Esophagus (tissue), 2 donors: ENCODE measurements at regions not wholly inside any gene's neighbourhood (a gene's known extent, or its start where the extent isn't known, plus 50 kb on each side); places are given as distances from the start of the nearest gene placed in this dataset.

Experiments used
- H3K27ac ChIP-seq, 2 donors: one replicate each; pipeline ENCODE4 v1.5.1; 2013; ENCODE audit warnings: low read depth in 2 of 2, mild to moderate bottlenecking in 2 of 2, inconsistent platforms in 1 of 2, low read length in 1 of 2, moderate library complexity in 1 of 2
- H3K27me3 ChIP-seq, 2 donors: one replicate each; pipeline ENCODE4 v1.6.1; 2013; ENCODE audit warnings: low read length in 2 of 2, control low read depth in 1 of 2, mild to moderate bottlenecking in 1 of 2; ENCODE audit not compliant: insufficient read depth in 2 of 2, control insufficient read depth in 1 of 2
- H3K36me3 ChIP-seq, 2 donors: one replicate each; pipeline ENCODE4 v1.6.1; 2013; ENCODE audit warnings: low read length in 1 of 2; ENCODE audit not compliant: control insufficient read depth in 2 of 2, insufficient read depth in 2 of 2
- H3K4me1 ChIP-seq, 2 donors: one replicate each; pipeline ENCODE4 v1.6.1; 2013; ENCODE audit warnings: low read length in 1 of 2; ENCODE audit not compliant: control insufficient read depth in 2 of 2, insufficient read depth in 2 of 2
- H3K4me3 ChIP-seq, 2 donors: one replicate each; pipeline ENCODE4 v1.5.1; 2013; ENCODE audit warnings: low read length in 2 of 2, mild to moderate bottlenecking in 2 of 2, low read depth in 1 of 2, moderate library complexity in 1 of 2
- H3K9me3 ChIP-seq, 2 donors: one replicate each; pipeline ENCODE4 v1.6.1; 2013; ENCODE audit warnings: mild to moderate bottlenecking in 2 of 2, low read depth in 1 of 2, low read length in 1 of 2, moderate library complexity in 1 of 2; ENCODE audit not compliant: control insufficient read depth in 2 of 2, insufficient read depth in 1 of 2
- WGBS, 2 donors: extraction: QIAGEN DNeasy Blood & Tissue Kit; methylation state at CpG; one replicate each; pipeline ENCODE4 v1.1.7; 2013; 5-methylcytosine and 5-hydroxymethylcytosine counted together
- donor health status: healthy with polysubstance abuse.
- donor health status: Bipolar disorder and iron deficiency.

DNA sequence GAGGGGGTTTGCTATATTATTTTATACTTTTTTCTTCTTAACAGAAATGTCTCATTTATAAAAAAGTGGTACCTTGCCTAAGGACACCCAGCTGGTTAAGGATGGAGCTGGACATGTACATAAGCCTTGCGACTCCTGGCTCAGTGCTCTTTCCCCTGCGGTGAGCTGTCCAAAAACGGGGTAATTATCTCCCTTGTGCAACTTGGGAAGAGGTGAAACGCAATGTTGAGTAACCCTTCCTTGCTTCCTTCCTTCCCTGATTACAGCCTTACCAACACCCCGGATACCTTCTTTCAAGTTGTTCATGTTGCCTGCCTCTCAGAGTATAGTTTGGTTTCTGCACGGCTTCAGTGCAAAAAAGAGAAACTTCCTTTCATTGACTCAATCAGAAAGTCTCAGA lies 94.1 kb upstream of the XYLT1 start:
- Histone ChIP-seq H3K36me3 (no peaks in the 10 kb centered on the region), H3K4me3 (no peak overlapping the region), H3K27ac (peak overlapping the region in 1 of 2 donors; percentile 65), H3K4me1 (peaks cover 0 to 6% of the 10 kb centered on the region in 2 donors), H3K27me3 (no peaks in the 10 kb centered on the region), H3K9me3 (no peaks in the 10 kb centered on the region)
- 48 to 65% methylated on average over 6 of the region's 6 CpGs for WGBS, 2 donors

DNA sequence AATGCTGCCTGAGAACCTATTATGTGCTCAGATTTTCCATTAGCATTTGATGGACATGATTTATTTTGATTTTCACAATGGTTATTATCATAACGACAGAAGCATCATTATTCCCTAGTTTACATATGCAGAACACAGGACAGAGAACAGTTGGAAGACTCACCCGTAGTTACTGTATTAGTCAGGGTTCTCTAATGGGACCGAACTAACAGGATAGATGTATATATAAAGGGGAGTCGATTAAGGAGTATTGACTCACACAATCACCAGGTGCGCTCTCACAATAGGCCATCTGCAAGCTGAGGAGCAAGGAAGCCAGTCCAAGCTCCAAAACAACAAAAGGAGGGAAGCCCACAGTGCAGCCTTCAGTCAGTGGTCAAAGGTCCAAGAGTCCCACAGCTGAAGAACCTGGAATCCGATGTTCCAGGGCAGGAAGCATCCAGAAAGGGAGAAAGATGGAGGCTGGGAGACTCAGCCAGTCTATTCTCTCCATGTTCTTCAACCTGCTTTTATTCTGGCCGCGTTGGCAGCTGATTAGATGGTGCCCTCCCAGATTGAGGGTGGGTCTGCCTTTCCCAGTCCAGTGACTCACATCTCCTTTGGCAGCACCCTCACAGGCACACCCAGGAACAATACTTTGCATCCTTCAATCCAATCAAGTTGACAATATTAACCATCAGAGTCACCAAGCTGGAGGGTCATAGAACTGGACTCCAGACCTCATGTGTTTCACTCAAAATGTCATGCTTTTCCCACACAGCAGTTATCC lies 92.7 kb upstream of the XYLT1 start:
- no peaks in the 10 kb centered on the region for H3K9me3 ChIP-seq
- H3K4me3 ChIP-seq, result no peak overlapping the region
- no peaks in the 10 kb centered on the region for H3K27me3 ChIP-seq
- H3K4me1 ChIP-seq, result peaks cover 0 to 4% of the 10 kb centered on the region in 2 donors
- H3K27ac ChIP-seq, result peak overlapping the region; percentile 59 to 85
- H3K36me3 ChIP-seq, result no peaks in the 10 kb centered on the region
- 50 to 53% methylated on average over 8 of the region's 8 CpGs for WGBS, 2 donors

DNA sequence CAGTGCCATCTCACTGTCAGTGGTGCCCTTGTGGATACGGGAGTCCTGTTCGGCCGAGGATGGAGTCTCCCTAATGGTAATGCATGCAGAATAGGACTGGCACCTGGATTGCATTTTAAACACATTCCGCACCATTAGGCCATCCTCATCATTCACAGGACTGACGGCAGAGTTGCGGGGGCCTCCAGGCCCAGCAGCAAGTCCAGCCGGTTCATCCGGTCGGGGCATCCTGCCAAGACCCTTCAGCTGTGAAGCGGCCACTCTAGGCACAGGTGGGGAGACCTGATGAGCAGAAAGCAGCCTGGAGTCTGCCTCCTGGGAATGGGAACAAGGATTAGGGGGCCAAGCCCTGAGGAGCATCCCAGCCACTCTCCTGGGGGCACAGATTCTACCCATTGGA lies 90.3 kb upstream of the XYLT1 start:
- Histone ChIP-seq H3K27me3 (no peaks in the 10 kb centered on the region), H3K27ac (no peak overlapping the region), H3K4me3 (no peak overlapping the region), H3K4me1 (peaks cover 0 to 2% of the 10 kb centered on the region in 2 donors), H3K9me3 (no peaks in the 10 kb centered on the region), H3K36me3 (no peaks in the 10 kb centered on the region)
- WGBS, 2 donors, result 64 to 71% methylated on average over 10 of the region's 10 CpGs

- Histone ChIP-seq H3K27ac (no peak overlapping the region), H3K27me3 (no peaks in the 10 kb centered on the region), H3K4me1 (peaks cover 0 to 2% of the 10 kb centered on the region in 2 donors), H3K9me3 (no peaks in the 10 kb centered on the region), H3K36me3 (no peaks in the 10 kb centered on the region), H3K4me3 (no peak overlapping the region)
- WGBS, 2 donors, result 64 to 72% methylated on average over 3 of the region's 3 CpGs
These were observed 89.8 kb upstream of the XYLT1 start for GRCh38 chr16:17560548-17560947.

GRCh38 chr16:17559394-17559793 lies 88.6 kb upstream of the XYLT1 start:
- Histone ChIP-seq H3K27ac (no peak overlapping the region), H3K4me3 (no peak overlapping the region), H3K9me3 (no peaks in the 10 kb centered on the region), H3K27me3 (no peaks in the 10 kb centered on the region), H3K4me1 (no peaks in the 10 kb centered on the region), H3K36me3 (no peaks in the 10 kb centered on the region)
- WGBS, 2 donors, result 69 to 78% methylated on average over 6 of the region's 6 CpGs

DNA sequence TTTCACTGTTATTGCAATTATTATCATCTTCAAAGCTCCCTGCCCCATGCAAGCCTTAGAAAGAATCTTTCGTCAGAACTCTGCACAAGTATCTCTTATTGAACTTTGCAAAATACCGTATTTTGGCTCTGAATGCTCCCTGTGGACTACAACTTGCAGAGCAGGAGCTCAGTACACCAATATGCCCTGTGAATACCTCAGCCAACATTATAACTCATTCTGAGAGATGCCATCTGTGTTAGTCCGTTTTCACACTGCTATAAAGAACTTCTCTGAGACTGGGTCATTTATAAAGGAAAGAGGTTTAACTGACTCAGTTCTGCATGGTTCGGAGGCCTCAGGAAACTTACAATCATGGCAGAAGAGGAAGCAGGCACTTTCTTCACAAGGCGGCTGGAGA lies 87.2 kb upstream of the XYLT1 start:
- Histone ChIP-seq H3K27ac (no peak overlapping the region), H3K27me3 (no peaks in the 10 kb centered on the region), H3K4me3 (no peak overlapping the region), H3K36me3 (no peaks in the 10 kb centered on the region), H3K9me3 (no peaks in the 10 kb centered on the region), H3K4me1 (no peaks in the 10 kb centered on the region)
- WGBS, 2 donors, result 64 to 67% methylated on average over 5 of the region's 5 CpGs

GRCh38 chr16:17557480-17557879 lies 86.7 kb upstream of the XYLT1 start:
- no peaks in the 10 kb centered on the region for H3K27me3 ChIP-seq
- WGBS, 2 donors, result 87 to 88% methylated on average over 10 of the region's 10 CpGs
- no peak overlapping the region for H3K27ac ChIP-seq
- H3K9me3 ChIP-seq, result no peaks in the 10 kb centered on the region
- H3K4me3 ChIP-seq, result no peak overlapping the region
- H3K36me3 ChIP-seq, result no peaks in the 10 kb centered on the region
- H3K4me1 ChIP-seq, result no peaks in the 10 kb centered on the region

DNA sequence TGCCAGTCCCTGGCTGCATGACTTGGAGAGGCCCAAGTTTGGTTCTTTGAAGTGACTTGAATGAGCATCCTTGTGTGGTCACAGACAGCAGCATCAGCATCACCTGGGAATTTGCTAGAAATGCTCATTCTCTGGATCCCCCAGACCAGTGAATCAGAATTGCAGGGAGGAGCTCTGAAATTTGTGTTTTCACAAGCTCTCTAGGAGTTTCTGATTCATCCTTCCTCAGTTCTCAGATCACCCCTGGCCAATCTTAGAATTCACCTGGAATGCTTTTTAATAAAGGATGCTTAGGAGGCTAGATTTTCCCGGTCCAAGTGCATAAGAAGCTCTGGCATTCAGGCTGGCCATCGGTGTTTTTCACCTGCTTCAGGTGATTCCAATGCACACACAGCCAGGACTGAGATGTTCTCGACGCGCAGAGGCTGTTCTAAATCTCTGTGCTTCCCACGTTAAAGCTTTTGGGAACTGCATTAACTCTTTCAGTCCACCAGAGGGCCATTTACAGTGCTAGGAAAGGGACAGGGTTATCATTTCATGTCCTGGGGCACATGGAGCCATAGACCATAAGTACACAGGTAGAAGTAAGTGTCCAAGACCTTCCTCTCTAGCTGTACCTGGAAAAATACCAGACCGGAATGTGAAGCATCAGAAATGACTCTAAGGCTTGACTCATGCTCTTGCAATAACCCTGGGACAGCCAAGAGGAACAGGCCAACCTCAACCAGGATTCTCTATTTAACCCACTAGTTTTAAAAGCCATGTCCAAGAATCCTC lies 85.7 kb upstream of the XYLT1 start:
- no peak overlapping the region for H3K27ac ChIP-seq
- WGBS, 2 donors, result 17 to 18% methylated on average over 7 of the region's 7 CpGs
- H3K9me3 ChIP-seq, result no peaks in the 10 kb centered on the region
- H3K27me3 ChIP-seq, result no peaks in the 10 kb centered on the region
- H3K4me1 ChIP-seq, result no peaks in the 10 kb centered on the region
- no peak overlapping the region for H3K4me3 ChIP-seq
- no peaks in the 10 kb centered on the region for H3K36me3 ChIP-seq

DNA sequence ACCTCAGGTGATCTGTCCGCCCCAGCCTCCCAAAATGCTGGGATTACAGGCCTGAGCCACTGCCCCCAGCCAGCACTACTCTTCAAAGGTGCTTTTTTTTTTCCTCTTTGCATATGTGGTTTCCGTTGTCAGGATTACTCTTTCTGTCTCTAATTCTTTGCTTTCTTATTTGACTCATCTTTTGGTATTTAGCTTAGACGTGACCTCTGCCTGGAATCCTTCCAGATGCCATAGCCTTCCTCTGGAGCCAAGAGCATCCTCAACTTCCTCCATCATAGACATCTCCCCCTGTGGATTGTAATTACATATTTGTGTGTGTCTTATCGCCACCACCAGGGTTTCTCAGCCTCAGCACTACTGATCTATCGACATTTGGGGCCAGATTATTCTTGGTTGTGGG lies 84.4 kb upstream of the XYLT1 start:
- H3K4me3 ChIP-seq, result no peak overlapping the region
- no peaks in the 10 kb centered on the region for H3K9me3 ChIP-seq
- H3K27me3 ChIP-seq, result no peaks in the 10 kb centered on the region
- no peak overlapping the region for H3K27ac ChIP-seq
- H3K36me3 ChIP-seq, result no peaks in the 10 kb centered on the region
- no peaks in the 10 kb centered on the region for H3K4me1 ChIP-seq
- 58 to 70% methylated on average over 5 of the region's 5 CpGs for WGBS, 2 donors

GRCh38 chr16:17552351-17552750 lies 81.6 kb upstream of the XYLT1 start:
- WGBS, 2 donors, result 66 to 79% methylated on average over 5 of the region's 5 CpGs
- no peak overlapping the region for H3K4me3 ChIP-seq
- no peaks in the 10 kb centered on the region for H3K9me3 ChIP-seq
- no peaks in the 10 kb centered on the region for H3K36me3 ChIP-seq
- no peak overlapping the region for H3K27ac ChIP-seq
- H3K27me3 ChIP-seq, result no peaks in the 10 kb centered on the region
- no peaks in the 10 kb centered on the region for H3K4me1 ChIP-seq
